HG03378 (cell line): ENCODE measurements at regions not wholly inside any gene's neighbourhood (a gene's known extent, or its start where the extent isn't known, plus 50 kb on each side); places are given as distances from the start of the nearest gene placed in this dataset.
"Not testable (repeated sequence)": the region's sequence is repeated elsewhere in the genome, so short reads cannot be mapped to it uniquely, and the experiment has no call there.

Source experiments
- ATAC-seq: cut with Tn5 transposase; IDR thresholded peaks from one replicate; pipeline ENCODE4 v1.9.1; 2021; ENCODE audit warnings: mild to moderate bottlenecking, moderate library complexity; ENCODE audit not compliant: unreplicated experiment

DNA sequence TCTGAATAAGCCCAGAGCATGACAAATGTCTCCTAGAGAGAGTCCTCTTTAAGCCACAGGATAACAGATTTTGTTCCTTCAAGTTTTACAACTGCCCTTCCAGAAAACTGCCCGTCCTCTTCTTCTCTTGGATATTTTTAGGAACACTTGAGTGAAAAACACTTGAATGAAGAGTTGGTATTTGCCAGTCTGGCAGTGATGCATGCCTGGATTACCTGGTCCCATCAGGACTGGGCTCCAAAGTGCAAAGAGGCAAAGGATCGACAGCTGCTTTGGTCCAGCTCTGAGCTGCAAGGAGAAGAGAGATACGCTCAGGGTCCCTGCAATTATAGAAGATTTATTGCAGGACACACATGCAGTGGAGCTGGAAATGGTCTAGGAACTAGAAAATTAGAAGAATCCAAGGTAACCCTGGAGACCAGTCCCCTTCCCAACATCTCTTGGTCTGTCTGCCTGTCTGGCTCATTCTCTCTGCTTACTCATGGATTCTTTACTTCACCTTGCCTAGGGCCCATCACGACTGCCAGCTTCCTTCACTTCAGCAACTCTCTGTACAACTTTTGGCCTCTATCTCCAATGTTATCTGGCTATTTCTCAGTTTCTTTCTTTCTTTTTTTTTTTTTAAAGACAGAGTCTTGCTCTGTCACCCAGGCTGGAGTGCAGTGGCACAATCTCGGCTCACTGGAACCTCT, 112.1 kb upstream of the SIX2 start:
- no peak for ATAC-seq

GRCh38 chr2:45120546-45120945, 111.3 kb upstream of the SIX2 start:
- ATAC-seq = no peak

- ATAC-seq = no peak
Measured at GRCh38 chr2:45119855-45120254, 110.6 kb upstream of the SIX2 start.

GRCh38 chr2:45119038-45119437, 109.8 kb upstream of the SIX2 start:
- ATAC-seq = no peak

DNA sequence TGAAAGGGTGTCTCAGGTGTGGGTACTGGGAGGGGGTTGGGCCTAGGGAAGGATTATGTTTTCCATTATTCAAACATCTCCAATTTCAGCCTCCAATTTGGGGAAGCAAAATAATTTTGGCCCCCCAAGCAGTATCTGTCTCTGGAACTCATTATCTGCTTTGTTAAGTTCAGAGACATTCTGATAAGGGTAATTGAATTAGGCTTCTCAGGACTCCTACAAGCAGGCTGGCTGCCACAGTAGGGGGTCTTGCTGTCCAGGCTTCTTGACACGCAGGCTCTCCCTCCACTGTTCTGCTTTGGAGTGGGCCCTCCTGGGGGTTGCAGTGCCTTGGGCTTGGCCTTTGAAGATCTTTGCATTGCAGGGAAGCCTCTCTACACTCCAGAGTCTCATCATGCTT, 108.1 kb upstream of the SIX2 start:
- no peak for ATAC-seq

DNA sequence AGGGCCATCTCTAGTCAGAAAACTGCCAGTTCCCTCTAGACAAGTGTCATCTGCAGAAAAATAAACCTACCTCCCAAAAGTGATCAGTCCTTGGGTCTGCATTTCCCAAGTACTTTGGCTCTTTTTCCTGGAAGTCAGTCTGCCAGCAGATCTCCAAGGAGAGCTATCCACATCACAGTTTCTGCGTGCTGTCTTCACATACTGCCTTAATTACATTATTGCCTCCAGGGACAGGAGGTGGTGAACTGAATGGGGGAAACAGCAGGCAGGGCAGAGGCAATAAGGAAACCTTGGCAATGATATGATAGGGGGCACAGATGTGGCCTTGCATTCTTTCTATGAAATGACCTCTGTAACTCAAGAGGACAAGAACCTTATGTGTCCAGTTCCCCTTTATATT, 105.9 kb upstream of the SIX2 start:
- ATAC-seq = no peak

DNA sequence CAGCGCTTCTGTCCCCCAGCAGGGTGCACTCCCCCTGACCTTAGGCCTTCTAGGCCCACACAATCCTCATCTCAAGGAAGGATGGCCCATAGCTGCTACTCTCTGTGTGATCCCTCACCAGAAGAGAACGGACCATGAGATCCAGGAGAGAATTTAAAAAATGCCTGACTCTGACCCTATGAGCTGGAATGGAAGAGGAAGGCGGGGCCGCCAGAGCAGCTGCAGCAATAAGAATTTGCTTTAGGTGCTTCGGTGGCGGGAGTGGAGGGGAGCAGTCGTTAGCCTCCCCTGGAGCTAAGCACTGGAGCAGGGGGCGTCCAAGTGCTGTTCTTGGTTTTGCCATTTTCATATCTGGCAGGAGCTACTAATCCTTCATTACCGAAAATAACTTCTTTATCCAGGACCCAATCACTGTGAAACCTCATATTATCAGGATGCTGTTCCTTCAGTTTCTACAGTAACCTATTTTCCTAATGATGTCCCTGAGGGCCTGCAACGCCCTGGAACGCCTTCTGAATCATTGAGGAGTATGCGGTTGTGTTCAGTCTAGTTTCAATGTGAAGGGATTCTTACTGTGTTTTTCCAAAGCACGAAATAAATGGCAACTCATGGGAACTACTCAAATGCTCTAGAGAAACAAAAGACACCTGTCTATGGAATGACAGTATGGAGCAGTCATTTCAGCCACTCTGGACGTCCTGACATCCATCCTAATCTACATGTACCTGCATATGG, 105.1 kb upstream of the SIX2 start:
- no peak for ATAC-seq

DNA sequence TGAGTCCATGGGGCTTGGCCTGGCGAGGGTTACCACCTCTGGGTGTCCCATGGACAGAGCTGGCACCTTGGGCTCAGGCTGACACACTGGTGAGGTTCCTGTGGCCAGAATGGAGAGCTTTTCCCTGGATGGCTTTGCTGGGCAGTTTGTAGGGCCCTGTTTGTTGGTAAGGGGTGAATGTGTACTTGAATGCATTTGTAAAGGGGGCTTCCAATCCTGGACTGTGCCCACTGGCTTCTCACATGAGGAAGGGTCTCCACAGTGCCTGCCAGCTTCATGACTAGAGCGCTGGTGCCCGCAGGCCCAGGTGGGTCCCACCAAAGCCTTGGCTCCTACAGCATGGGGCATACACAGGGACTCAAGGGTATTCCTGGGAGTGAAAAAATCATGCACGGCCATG, 103.5 kb upstream of the SIX2 start:
- no peak for ATAC-seq

- no peak for ATAC-seq
Measured at GRCh38 chr2:45105050-45105582, 95.9 kb upstream of the SIX2 start.

DNA sequence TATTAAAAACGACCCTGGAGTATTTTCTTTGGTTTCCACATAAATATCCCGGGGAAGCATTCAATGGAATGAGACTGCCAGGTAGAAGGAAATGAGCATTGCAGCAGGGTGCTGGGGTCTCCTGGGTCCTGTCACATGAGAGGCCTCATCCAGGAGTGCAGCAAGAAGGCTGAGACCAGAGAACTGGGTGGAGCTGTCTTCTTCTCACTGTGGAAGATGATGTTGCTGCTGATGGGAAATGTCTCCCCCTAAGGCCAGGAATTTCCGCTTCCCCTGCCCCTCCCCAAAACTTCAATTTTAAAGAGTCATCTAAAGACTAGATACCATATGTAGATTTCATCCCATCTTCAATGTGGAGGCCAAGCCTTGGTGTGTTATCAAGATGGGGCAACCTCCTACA, 95.2 kb upstream of the SIX2 start:
- ATAC-seq = no peak

GRCh38 chr2:45103351-45104345, 94.4 kb upstream of the SIX2 start:
- ATAC-seq = no peak

DNA sequence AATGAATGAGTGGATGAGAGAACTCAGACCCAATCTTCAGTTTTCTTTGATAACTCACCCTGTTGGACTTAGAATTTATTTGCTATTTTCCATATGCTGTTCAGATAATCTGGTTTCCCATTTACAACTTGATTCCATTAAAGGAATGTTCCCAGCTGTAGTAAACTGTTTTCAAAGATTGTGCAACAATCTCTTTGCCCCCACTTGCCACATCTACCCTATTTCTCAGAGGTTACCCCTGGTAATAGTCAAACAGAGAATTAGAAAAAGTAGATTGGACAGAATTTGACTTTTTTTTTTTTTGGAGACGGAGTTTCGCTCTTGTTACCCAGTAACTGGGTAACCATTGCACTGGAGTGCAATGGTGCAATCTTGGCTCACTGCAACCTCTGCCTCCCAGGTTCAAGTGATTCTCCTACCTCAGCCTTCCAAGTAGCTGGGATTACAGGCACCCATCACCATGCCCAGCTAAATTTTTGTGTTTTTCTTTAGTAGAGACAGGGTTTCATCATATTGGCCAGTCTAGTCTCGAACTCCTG, 93.4 kb upstream of the SIX2 start:
- no peak for ATAC-seq

GRCh38 chr2:45102141-45102540, 92.9 kb upstream of the SIX2 start:
- ATAC-seq = no peak

GRCh38 chr2:45096996-45097395, 87.7 kb upstream of the SIX2 start:
- no peak for ATAC-seq

DNA sequence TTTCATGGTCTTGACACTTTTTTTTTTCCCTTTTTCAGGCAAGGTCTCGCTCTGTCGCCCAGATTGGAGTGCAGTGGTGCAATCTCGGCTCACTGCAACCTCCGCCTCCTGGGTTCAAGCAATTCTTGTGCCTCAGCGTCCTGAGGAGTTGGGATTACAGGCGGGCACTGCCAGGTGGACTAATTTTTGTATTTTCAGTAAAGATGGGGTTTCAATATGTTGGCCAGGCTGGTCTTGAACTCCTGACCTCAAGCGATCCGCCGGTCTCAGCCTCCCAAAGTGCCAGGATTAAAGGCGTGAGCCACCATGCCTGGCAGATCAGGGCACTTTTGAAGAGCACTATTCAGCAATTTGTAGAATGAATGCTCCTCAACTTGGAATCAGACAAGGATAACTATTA, 86.8 kb upstream of the SIX2 start:
- not testable (repeated sequence) for ATAC-seq

DNA sequence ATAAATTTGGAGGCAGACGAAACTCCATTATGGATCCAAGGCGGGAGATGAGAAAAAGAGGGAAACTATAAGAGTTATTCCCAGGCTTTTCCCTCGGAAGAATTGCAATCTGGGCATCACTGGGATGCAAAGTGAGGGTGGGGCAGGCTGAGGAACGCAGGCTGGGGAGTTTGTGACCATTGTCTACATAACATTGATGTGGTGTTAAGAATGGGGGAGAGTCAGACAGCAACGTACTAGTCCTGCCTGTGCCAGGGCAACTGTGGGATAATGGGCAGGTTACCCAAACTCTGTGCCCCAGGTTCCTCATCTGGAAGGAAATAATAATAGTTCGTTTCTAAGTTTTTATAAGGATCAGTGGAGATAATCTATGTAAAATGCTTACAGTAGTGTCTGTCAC, 84.4 kb upstream of the SIX2 start:
- ATAC-seq = no peak

DNA sequence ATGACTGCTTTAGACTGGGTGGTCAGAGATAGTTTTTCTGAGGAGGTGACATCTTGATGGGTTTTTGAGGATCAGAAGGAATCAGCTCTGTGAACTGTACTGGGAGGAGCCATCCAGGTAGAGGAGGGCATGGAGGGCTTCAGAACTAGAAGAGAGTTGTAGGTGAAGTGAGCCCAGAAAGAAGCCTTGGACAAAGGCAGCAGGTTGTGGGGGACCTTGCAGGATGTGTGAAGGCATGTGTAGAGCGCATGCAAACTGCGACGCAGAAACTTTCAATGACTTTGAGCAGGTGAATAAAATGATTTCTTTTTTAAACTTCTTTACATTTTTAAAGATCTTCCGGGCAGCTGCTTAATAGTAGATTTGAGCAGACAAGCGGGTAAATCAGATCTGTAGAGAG, 83.9 kb upstream of the SIX2 start:
- no peak for ATAC-seq

GRCh38 chr2:45089554-45090261, 80.5 kb upstream of the SIX2 start:
- no peak for ATAC-seq

DNA sequence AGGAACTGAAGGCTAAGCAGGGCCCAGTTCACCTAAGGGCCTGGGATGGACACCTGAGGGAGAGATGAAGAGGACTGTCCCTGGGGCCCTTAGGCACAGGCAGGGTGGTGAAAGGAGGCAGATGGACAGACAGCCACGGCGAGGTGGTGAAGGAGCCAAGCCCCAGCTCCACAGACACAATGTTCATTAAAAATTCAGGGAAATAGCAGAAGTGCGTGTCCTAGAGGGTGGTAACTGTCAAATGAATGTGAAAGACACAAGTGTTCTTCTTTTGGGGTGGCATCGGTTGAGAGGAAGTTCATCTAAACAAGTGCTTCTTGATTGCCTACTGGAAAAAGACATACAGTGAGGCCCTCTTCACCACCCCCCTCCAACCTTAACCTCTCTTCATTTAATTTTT, 76.2 kb upstream of the SIX2 start:
- no peak for ATAC-seq

DNA sequence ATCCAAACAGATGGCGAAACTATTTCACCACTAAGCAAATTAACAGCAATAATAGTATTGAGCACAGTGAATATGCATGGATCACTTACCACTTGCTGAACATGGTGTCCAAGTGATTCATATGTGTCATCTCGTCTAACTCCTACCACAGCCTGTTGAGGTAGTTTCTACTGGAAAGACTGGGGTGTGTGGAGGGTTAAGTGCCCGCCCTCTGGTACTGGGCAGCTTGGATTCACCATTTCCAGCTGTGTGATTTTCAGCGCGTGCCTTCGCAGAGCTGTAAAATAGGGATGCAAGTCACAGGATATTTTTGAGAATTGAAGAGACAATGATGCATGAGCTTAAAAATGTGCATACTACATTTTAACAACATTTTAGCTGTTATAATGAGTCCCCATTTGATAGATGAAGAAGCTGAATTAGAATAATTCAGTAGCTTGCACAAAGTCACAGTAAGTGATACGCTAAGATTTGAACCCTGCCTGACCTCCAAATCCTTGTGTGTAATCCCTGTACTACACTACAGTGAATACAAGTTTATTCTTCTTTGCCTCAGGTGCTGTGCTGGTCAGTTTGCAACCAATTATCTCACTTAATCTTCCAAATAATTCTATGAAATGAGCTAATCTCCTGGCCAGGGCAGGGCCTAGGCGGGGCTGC, 75.2 kb upstream of the SIX2 start:
- ATAC-seq = no peak
